ENCODE measurements at regions not wholly inside any gene's neighbourhood (a gene's known extent, or its start where the extent isn't known, plus 50 kb on each side); places are given as distances from the start of the nearest gene placed in this dataset.

DNA sequence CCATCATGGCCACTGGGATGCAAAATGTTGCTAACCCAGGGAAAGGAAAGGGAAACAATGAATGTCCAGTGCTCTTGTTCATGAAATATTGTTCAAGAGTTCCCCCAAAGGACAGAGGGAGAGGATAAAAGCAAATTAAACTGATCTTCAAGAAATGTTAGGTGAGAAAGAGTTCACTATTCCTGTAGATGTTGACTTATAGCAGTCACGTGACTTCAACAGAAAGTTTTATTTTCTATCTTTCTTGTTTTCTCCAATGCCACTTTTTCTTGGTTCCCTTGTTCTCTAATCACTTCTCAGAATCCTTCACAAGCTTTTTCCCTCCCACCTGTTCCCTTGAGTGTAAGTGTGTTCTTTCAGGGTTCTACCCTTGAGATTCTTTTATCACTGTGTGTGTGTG is 245.3 kb downstream of the C12orf42 start:
- TF ChIP-seq, protein P1, sequence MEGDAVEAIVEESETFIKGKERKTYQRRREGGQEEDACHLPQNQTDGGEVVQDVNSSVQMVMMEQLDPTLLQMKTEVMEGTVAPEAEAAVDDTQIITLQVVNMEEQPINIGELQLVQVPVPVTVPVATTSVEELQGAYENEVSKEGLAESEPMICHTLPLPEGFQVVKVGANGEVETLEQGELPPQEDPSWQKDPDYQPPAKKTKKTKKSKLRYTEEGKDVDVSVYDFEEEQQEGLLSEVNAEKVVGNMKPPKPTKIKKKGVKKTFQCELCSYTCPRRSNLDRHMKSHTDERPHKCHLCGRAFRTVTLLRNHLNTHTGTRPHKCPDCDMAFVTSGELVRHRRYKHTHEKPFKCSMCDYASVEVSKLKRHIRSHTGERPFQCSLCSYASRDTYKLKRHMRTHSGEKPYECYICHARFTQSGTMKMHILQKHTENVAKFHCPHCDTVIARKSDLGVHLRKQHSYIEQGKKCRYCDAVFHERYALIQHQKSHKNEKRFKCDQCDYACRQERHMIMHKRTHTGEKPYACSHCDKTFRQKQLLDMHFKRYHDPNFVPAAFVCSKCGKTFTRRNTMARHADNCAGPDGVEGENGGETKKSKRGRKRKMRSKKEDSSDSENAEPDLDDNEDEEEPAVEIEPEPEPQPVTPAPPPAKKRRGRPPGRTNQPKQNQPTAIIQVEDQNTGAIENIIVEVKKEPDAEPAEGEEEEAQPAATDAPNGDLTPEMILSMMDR (IDR thresholded peaks at IDR 0.05): no peak
- Histone ChIP-seq H3K36me3 (no peaks in the 10 kb centered on the region), H3K27me3 (no peaks in the 10 kb centered on the region), H3K4me1 (no peaks in the 10 kb centered on the region), H3K27ac (no peak overlapping the region), H3K9ac (ENCODE audit: low read depth in 2 of 2, low read length in 2 of 2) (no peak overlapping the region), H3K9me3 (no peaks in the 10 kb centered on the region), H3K4me3 (no peak overlapping the region)
- no peak for DNase-seq
- intact Hi-C loops (cut with DNase I): no loop called here
